GM19455 (cell line): ENCODE measurements at regions not wholly inside any gene's neighbourhood (a gene's known extent, or its start where the extent isn't known, plus 50 kb on each side); places are given as distances from the start of the nearest gene placed in this dataset.

Experiments
- ATAC-seq: cut with Tn5 transposase; IDR thresholded peaks from one replicate; pipeline ENCODE4 v1.9.1; 2021; ENCODE audit not compliant: unreplicated experiment

DNA sequence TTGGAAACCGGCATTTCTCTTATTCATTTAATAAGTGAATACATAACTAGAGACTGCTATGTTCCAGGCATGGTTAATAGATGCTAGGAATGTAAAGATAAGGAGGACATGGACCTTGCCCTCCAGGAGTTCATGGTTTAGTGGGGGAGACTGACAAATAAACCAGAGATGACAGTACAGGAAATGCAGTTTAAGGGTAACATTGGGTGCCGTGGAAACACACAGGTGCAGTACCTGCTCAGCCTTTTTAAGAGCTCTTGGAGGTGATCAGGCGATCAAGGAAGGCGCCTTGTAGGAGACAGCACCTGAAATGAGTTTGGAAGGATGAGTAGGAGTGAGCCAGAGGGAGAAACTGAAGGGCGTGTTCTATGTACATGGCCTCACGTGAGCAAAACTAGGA is 145.8 kb downstream of the AASDH start:
- no peak for ATAC-seq

DNA sequence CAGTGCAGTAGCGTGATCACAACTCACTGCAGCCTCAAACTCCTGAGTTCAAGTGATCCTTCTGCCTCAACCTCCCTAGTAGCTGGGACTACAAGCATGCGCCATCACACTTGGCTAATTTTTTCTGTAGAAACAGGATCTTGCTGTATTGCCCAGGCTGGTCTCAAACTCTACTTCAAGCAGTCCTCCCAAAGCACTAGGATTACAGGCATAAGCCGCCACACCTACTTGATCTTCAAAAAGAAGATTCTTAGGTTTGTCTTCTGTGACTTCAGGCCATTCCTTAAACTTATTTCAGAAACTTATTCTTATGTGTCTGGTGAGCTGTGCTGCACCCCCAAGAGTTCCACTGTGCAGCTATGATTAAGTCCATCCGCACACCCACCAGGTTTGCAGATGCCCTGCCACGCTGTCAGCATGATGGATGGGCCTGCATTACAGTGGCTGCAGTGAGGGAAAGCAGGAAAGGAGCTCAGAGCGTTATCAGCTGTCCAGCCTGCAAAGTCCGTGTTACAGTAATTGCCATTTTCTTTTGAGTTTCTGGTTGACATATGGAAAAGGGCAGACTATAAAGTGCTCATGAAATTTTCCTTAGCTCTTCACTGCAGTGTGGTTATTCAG is 146.6 kb downstream of the AASDH start:
- ATAC-seq = no peak

DNA sequence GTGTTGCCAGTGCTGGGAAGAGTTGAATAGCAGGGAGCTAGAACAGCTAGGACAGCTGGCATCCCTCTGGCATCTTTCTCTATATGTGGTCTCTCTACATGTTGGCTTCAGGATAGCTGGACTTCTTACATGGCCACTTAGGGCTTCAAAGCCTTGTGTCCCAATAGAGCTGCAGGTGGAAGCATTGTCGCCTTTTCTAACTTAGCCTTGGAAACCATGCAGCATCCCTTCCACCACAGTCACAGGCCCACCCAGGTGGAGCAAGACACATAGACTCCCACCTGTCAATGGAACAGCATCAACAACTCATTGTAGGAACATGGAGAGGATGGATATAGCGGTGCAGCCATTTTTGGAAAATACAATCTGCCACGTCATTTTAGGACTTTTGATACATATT is 149.0 kb downstream of the AASDH start:
- ATAC-seq = no peak

DNA sequence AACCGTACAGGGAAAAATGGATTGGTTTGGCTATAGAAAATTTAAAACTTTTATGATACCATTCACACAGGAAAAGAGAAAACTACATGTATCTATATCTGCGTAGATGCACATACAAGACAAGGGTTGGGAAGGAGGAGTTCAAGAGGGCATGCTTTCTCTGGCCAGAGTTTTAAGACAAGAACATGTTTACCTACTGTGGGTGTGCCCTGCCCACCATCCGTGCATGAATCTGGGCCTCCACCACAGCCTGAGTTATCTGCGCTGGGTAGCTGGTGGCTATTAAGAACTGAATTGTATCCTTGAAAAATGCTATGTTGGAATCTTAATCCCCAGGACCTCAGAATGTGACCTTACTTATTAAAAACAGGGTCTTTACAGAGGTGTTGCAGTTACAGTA is 151.6 kb downstream of the AASDH start:
- ATAC-seq = no peak

DNA sequence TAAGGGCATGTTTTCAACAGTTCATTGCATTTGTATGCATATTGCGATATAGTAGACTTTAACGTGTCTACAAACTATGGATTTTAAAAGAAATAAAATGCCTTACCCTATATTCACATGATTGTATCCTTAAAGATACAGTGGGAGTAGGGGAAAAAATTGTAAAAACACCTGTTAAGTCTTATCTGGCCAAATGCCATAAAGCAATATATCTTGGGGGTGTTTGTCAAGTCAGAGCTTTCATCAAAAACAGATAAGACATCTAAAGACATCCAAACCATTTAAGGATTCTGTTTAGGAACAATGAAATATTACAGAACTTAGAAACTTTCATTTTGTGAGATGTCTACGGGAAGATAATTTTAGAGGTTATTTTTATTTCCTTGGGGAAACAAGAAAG is 152.3 kb downstream of the AASDH start:
- no peak for ATAC-seq

DNA sequence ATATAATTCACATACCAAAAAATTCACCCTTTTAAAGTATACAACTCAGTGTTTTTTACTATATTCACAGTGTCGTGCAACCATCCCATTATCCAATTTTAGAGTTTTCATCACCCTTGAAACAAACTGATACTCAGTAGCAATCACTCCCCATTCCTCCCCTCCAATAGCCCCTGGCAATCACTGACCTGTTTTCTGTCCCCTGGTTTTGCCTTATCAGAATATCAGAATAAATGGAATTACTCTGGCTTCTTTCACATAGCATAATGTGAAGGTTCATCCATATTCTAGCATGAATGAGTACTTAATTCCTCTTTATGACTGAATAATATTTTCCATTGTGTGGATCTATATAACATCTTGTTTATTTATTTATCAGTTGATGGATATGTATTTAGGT is 153.2 kb downstream of the AASDH start:
- ATAC-seq = no peak

DNA sequence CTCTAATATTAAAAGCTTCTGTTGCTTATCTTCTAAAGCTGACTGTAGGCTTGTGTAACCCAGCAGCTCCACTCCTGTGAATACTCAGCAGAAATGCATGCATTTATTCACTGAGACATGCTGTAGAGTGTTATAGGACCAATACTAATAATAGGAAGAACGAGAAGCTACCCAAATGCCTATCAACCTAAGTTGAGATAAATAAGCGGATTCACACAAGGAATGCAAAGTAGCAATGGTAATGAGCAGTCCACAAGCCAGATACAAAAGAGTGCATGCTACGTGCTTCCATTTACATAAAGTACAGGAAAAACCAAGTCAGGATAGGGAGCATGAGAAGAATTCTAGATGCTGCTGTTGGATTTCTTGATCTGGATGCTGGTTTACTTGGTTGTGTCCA is 155.9 kb downstream of the AASDH start:
- ATAC-seq = no peak

DNA sequence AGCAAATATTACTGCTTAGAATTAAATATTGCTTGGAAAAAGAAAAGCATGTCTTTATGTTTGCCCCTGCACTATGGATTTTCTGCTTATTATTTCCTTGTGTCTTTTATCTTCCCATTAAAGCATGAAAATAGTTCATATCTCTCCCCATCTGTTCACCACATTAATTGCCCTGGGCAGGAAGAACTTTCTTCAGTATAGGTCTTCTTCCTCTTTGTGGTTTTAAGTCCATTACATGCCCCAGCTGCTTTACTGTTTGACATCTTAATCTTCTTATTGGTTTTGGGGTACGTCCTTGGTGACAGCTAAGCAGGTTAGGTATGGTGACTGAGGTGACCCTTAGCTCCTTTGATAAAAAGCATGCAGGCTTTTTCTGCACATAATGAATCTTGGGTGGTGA is 157.3 kb downstream of the AASDH start:
- ATAC-seq = no peak

DNA sequence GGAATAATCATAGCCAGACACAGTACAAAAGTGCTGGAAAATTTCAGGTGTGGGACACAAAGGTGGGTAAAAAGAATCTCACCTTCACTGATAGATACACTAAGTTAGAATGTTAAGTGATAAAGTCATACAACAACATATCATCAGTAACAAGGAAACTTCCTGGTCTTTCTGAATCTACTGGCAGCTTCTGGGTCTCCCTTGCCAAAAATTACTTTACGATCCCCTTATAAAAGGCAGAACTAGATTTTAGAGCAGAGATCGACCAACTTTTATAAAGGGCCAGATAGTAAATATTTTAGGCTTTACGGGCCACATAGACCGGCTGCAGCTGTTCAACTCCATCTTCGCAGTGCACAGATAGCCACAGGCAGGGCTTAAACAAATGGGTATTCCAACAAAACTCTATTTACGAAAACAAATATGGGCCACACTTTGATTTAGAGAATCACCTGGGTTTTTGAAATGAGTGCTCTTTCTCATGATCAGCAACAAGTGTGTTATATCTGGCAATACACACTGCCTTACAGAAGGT is 159.9 kb downstream of the AASDH start:
- ATAC-seq = no peak

DNA sequence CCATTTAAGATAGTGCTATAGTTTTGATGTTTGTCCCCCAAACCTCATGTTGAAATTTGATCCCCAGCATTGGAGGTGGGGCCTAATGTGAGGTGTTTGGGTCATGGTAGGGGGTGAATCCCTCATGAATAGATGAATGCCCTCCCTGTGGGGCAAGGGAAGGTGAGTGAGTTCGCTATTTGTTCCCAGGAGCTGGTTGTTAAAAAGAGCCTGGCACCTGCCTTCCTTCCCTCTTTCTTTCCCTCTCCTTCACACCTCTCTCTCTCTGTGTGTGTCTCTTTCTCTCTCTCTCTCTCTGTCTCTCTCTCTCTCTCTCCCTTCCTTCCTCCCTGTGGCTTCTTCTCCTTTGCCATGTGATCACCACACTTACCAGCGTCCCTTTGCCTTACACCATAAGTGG is 160.7 kb downstream of the AASDH start:
- ATAC-seq = no peak

DNA sequence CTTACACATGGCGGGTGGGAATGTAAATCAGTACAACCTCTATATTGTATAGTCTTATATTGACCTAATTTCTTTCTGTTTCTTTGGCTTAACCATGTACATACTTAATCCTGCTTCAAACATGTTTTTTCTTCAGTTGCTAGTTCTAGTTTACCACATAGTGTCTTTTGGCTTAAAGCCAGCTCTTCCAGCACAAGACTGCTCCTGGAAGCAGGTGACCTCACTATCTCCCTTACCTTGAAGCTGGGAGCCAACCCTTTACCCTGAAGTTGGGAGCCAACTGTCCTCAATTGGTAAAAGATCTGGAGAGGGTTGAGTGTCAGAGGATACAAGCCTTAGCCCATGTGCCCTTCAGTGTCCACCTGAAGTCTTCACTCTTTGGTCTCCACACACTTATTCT is 162.7 kb downstream of the AASDH start:
- no peak for ATAC-seq

DNA sequence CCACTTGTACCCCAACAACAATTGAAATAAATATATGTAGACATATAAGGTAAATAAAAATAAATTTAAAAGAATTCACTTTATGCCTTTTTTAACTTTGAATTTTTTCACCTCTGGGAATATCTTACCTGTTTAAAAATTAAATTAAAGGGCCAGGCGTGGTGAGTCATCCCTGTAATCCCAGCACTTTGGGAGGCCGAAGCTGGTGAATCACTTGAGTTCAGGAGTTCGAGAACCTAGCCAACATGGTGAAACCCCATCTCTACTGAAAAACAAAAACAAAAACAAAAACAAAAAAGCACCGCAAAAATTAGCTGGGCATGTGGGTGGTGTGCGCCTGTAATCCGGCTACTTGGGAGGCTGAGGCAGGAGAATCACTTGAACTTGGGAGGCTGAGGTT is 164.8 kb downstream of the AASDH start:
- no peak for ATAC-seq

DNA sequence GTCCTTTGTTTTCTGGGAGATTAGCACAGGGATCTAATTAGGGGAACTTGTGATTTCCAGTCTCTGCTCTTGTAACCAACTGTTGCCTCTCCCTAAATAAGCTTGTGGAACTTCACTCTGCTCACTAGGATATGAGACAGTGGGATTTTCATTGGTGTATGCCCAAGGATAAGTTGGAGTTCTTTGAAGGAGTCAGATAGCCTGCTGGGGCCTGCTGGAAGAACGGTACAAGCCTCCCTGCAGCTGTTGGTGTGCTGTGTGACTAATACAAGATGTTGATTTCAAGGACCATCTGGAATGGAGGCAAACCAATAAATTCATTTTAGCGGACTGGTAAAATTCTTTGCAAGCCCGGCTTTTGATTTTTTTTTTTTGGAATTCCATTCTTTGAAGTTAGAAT is 167.0 kb downstream of the AASDH start:
- no peak for ATAC-seq

DNA sequence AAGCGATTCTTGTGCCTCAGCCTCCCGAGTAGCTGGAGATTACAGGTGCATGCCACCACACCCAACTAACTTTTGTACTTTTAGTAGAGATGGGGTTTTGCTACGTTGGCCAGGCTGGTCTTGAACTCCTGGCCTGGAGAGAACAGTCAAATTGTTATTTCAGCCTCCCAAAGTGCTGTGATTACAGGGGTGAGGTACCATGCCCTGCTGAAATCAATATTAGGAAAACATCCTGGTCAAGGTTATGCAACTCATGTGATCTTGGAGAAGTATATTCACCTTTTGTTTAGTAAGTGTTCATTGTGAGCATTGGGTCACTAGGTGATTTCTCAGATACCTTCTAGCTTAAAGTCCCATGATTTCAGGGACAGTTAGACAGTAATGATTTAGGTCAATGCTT is 167.8 kb downstream of the AASDH start:
- ATAC-seq = no peak

DNA sequence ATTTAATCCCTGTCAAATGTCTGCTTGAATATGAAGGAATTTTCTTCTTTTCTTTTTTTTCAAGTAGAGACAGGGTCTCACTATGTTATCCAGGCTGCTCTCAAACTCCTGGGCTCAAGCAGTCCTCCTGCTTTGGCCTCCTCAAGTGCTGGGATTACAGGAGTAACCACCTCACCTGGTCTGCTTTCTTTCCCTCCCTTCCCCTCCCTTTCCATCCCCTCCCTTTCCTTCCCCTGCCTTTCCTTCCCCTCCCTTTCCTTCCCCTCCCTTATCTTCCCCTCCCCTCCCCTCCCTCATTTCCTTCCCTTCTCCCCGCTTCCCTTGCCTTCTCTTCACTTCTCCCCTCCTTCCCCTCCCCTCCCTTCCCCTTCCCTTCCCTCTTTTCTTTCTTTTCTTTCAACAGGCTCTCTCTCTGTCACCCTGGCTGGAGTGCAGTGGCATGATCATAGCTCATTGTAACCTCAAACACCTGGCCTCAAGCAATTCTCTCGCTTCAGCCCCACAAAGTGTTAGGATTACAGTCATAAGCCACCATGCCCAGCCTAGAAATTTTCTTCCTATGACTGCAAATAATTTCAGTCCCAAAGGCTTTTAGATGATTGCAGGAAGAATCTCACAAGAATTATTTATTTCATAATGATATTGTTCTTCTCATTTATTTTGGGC is 168.9 kb downstream of the AASDH start:
- ATAC-seq = no peak

DNA sequence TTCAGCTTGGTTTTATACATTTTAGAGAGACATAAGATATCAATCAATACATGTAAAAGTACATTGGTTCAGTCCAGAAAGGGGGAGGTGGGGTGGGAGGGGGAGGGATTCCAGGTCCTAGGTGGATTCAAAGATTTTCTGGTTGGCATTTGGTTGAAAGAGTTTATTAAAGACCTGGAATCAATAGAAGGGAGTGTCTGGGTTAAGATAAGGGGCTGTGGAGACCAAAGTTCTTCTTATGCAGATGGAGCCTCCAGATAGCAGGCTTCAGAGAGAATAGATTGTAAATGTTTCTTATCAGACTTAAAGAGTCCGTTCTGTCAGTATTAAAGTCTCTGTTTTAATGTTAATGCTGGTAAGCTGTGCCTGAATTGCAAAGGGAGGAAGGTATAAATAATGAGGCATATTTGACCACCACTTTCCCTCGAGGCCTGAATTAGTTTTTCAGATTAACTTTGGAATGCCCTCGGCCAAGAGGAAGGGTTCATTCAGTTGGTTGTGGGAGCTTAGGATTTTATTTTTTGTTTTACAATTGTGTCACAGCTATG is 169.9 kb downstream of the AASDH start:
- ATAC-seq = no peak

DNA sequence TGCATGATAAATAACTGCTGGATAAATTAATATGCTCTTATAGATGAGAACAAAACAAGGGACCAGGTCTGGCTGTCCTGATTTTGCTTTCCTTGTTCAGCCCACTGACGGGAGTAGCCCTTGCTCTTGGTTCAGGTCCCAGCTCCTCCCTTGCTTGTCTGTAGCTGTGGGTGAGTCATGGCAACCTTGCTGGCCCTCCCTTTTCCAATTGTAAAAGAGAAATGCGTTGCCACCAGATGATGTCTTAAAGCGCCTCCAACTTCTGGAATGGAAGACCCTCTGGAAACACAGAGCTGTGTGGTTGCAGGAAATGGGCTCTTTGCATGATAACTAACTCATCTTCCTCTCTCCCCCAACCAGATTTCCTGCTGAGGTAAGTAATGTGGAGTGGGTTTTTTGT is 171.4 kb downstream of the AASDH start:
- no peak for ATAC-seq

DNA sequence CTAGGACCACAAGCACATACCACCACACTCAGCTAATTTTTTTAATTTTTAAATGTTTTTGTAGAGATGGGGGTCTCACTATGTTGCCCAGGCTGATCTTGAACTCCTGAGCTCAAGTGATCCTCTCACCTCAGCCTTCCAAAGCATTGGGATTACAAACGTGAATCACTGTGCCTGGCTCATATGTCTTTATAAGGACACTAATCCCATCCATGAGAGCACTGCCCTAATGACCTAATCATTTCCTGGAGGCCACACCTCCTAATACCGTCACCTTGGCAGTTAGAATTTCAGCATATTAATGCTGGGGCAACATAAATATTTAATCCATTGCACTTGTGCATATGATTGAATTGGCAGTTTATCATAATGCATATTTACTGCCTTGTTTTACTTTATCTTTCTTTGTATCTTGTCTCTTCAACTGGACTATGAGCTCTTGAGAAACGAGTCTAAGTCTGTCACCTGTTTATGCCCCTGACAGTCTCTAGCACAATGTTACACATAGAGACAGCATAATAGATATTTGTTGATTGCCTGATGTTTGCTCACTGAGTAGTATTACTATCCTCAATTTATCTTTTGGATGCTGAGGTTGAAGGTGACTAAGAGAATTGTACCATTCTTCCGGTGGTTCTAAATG is 172.0 kb downstream of the AASDH start:
- no peak for ATAC-seq

DNA sequence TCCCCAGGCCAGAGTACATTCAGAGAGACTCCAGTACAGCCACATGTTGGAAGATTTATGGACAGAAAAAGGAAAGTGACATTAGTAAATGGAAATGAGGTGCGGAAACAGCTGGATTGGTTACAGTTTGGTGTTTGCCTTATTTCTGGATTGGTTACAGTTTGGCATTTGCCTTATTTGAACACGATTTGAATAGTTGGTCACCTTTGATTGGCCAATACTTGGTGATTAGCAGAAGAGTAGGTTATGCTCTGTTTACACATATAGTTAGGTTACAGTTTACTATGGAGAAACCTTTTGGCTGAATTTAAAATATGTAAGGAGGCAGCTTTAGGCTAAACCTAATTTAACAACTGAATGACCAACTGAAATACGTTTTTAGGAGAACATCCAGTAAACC is 173.7 kb downstream of the AASDH start:
- ATAC-seq = no peak

DNA sequence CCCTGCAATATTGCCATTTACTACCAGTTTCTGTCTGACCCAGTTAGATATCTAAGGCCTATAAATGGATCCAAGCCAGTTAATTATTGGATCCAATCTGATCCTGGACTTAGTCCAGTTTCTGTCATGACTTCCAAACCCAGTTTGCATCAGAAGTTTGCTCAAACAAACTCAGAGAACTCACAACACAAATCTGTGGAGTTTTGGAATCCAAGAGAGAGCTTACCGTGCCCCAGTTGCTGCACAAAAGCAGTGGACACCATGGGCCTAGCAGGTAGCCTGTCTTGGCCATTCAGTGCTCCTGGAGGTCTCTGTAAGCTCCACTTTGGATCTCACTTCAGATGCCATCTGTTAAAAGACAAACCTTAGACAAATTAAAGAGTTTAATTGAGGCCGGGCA is 174.5 kb downstream of the AASDH start:
- no peak for ATAC-seq

DNA sequence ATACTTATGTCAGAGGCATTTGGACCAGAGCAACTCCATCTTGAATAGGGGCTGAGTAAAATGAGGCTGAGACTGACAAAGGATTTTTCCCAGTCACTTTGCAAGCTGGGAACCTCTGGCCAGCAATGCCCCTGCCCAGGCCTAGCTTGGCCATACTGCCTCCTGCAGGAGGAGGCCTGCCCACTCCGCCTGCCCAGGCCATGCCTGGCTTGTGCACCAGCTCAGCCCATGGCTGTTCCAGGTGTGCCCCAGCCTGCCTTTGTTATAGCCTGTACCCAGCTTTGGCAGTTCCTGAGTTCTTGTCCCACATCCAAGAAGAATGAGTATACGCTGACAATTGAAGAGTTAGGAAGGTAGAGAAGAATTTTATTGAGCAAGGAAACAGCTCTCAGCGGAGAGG is 176.1 kb downstream of the AASDH start:
- ATAC-seq = no peak

DNA sequence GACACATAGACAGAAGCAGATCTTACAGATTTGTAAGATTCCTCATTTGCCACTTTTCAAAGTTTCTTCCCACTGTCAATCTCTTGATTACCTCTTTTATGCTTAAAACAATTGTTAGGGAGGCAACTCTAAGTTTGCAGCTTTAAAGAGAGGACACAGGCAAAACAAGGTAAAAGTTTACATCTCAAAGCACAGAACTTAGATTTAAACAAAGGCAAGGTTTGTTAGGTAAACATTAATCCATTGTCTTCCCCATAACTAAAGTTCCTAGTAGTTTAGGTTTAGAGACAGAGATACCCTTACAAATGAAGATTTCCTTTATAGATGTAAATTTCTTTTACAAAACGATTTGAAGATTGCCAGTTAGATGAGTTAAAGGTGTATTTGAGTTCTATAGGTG is 176.9 kb downstream of the AASDH start:
- no peak for ATAC-seq
